ENCODE measurements at regions not wholly inside any gene's neighbourhood (a gene's known extent, or its start where the extent isn't known, plus 50 kb on each side); places are given as distances from the start of the nearest gene placed in this dataset.
A peak's percentile ranks its signal among the peaks of the same experiment; 100 is the strongest.

- no peaks in the 10 kb centered on the region for H3K27me3 ChIP-seq
- peak overlapping the region in 3 of 11 experiments; percentile 19 to 73 (median 72); a peak in 4 of 22 replicates for H3K27ac ChIP-seq
- H3K4me1 ChIP-seq: peaks cover 18 to 55% (median 43%) of the 10 kb centered on the region in 10 experiments
- no peaks in the 10 kb centered on the region for H3K9me3 ChIP-seq (replicated peaks in 1 of 11)
- no peaks in the 10 kb centered on the region for H4K20me1 ChIP-seq
- H3K9ac ChIP-seq: no peak overlapping the region
- H3K4me2 ChIP-seq: peak overlapping the region in 10 of 11 experiments; percentile 2 to 83 (median 70); a peak in 19 of 22 replicates
- TF ChIP-seq Cebpa-rat (IDR thresholded peaks at IDR 0.05): no peak
- H3K36me3 ChIP-seq: no peaks in the 10 kb centered on the region
- no peak overlapping the region for H3K4me3 ChIP-seq
Measured at GRCh38 chr3:102235679-102236078, 199.1 kb upstream of the ZPLD1 start.

- H3K9me3 ChIP-seq (replicated peaks in 1 of 11): no peaks in the 10 kb centered on the region
- peaks cover 16 to 52% (median 42%) of the 10 kb centered on the region in 10 experiments for H3K4me1 ChIP-seq
- H3K36me3 ChIP-seq: no peaks in the 10 kb centered on the region
- no peaks in the 10 kb centered on the region for H4K20me1 ChIP-seq
- H3K9ac ChIP-seq: no peak overlapping the region
- TF ChIP-seq Cebpa-rat (IDR thresholded peaks at IDR 0.05): no peak
- no peak overlapping the region for H3K4me3 ChIP-seq
- peak overlapping the region in 8 of 11 experiments; percentile 4 to 76 (median 36); a peak in 10 of 22 replicates for H3K4me2 ChIP-seq
- H3K27me3 ChIP-seq: no peaks in the 10 kb centered on the region
- H3K27ac ChIP-seq: no peak overlapping the region
Measured at GRCh38 chr3:102237181-102237580, 197.6 kb upstream of the ZPLD1 start.

GRCh38 chr3:102237838-102238237, 197.0 kb upstream of the ZPLD1 start:
- Histone ChIP-seq H3K27me3 (no peaks in the 10 kb centered on the region), H3K36me3 (no peaks in the 10 kb centered on the region), H4K20me1 (no peaks in the 10 kb centered on the region), H3K4me3 (no peak overlapping the region), H3K9me3 (replicated peaks in 1 of 11) (no peaks in the 10 kb centered on the region), H3K9ac (no peak overlapping the region), H3K4me1 (peaks cover 16 to 50% (median 39%) of the 10 kb centered on the region in 10 experiments), H3K4me2 (no peak overlapping the region), H3K27ac (no peak overlapping the region)
- TF ChIP-seq Cebpa-rat (IDR thresholded peaks at IDR 0.05): no peak

DNA sequence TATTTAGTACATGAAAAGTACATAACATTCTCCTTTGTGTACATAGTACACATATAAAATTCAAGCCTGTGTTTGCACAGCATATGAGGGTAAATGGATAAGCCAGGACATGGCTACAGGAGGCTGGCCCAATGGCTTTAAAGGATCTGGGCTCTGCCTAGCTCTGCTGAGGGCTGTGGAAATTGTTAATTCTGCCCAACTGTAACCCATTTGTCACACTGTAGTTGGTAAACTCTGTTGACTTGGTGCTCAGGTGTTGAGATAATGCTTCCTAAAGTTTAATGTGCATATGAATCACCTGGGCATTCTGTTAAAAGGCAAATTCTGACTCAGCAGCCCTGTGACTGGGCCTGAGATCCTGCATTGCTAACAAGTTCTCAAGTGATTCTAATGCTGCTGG, 196.5 kb upstream of the ZPLD1 start:
- Histone ChIP-seq H3K9me3 (replicated peaks in 1 of 11) (no peaks in the 10 kb centered on the region), H3K4me3 (no peak overlapping the region), H3K4me1 (peaks cover 16 to 45% (median 34%) of the 10 kb centered on the region in 10 experiments), H3K27ac (no peak overlapping the region), H3K27me3 (no peaks in the 10 kb centered on the region), H3K36me3 (no peaks in the 10 kb centered on the region), H3K9ac (no peak overlapping the region), H3K4me2 (no peak overlapping the region), H4K20me1 (no peaks in the 10 kb centered on the region)
- TF ChIP-seq Cebpa-rat (IDR thresholded peaks at IDR 0.05): no peak

DNA sequence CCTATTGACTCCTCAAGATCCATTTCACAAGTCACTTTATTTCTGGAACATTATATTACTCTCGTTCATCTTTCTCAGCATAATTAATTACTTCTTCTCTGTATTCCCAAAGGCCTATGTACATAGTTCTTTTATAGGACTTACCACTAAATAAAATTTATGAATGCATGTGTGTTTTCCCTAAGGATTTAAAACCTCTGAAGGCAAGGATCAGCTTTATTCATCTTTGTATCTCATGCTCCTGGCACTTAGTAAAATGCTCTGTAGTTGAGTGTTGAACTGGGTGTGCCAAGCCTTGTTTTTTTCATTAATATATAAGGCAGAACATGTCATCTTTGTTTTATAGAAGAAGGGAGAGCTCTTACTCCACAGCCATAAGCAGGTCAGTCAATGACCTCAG, 194.1 kb upstream of the ZPLD1 start:
- H3K9ac ChIP-seq: no peak overlapping the region
- no peak overlapping the region for H3K4me3 ChIP-seq
- H3K36me3 ChIP-seq: no peaks in the 10 kb centered on the region
- no peaks in the 10 kb centered on the region for H3K27me3 ChIP-seq
- no peak overlapping the region for H3K4me2 ChIP-seq
- H3K27ac ChIP-seq: no peak overlapping the region
- H4K20me1 ChIP-seq: no peaks in the 10 kb centered on the region
- no peaks in the 10 kb centered on the region for H3K9me3 ChIP-seq (replicated peaks in 1 of 11)
- TF ChIP-seq Cebpa-rat (IDR thresholded peaks at IDR 0.05): no peak
- peaks cover under 1 to 21% (median 10%) of the 10 kb centered on the region in 10 experiments; a peak in 17 of 20 replicates for H3K4me1 ChIP-seq

- Histone ChIP-seq H3K4me2 (no peak overlapping the region), H3K27ac (no peak overlapping the region), H3K9ac (no peak overlapping the region), H4K20me1 (no peaks in the 10 kb centered on the region), H3K9me3 (replicated peaks in 1 of 11) (no peaks in the 10 kb centered on the region), H3K36me3 (no peaks in the 10 kb centered on the region), H3K4me3 (no peak overlapping the region), H3K27me3 (no peaks in the 10 kb centered on the region), H3K4me1 (no peaks in the 10 kb centered on the region)
- no peak for TF ChIP-seq Cebpa-rat (IDR thresholded peaks at IDR 0.05)
Measured at GRCh38 chr3:102248981-102249705, 185.7 kb upstream of the ZPLD1 start.

GRCh38 chr3:102255736-102256135, 179.1 kb upstream of the ZPLD1 start:
- no peak overlapping the region for H3K4me3 ChIP-seq
- no peak overlapping the region for H3K9ac ChIP-seq
- H3K4me1 ChIP-seq: no peaks in the 10 kb centered on the region
- no peaks in the 10 kb centered on the region for H3K9me3 ChIP-seq (replicated peaks in 1 of 11)
- no peaks in the 10 kb centered on the region for H4K20me1 ChIP-seq
- no peaks in the 10 kb centered on the region for H3K27me3 ChIP-seq
- H3K4me2 ChIP-seq: no peak overlapping the region
- no peaks in the 10 kb centered on the region for H3K36me3 ChIP-seq
- H3K27ac ChIP-seq: no peak overlapping the region
- no peak for TF ChIP-seq Cebpa-rat (IDR thresholded peaks at IDR 0.05)

DNA sequence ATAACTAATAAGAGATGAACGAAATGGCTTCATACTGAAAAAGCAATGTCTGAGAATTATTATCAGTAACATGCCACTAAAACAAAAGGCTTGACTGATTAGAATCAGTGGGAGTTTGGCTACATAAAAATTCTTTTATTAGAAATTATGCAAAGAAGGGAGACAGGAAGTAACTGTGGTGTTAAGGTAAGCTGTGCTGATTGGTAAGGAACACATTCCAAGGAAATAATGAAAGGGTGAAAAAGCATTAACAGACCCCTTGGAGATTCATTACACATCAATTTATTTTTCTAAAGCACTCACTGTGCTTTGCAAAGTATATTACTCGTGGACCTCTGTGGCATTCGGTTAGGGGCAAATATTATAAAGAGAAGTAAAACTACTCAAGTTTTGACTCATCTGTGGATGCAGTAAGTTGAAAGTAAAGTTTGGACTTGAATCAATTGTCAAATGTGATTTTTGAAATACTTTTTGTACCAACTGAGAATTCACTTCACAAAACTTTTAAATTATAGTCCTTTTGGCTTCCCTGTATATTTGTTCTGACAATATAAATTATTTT, 176.1 kb upstream of the ZPLD1 start:
- H3K4me2 ChIP-seq: no peak overlapping the region
- no peak overlapping the region for H3K4me3 ChIP-seq
- H3K9ac ChIP-seq: no peak overlapping the region
- no peaks in the 10 kb centered on the region for H4K20me1 ChIP-seq
- H3K27ac ChIP-seq: no peak overlapping the region
- no peaks in the 10 kb centered on the region for H3K9me3 ChIP-seq (replicated peaks in 1 of 11)
- no peak for TF ChIP-seq Cebpa-rat (IDR thresholded peaks at IDR 0.05)
- no peaks in the 10 kb centered on the region for H3K4me1 ChIP-seq
- no peaks in the 10 kb centered on the region for H3K36me3 ChIP-seq
- no peaks in the 10 kb centered on the region for H3K27me3 ChIP-seq

DNA sequence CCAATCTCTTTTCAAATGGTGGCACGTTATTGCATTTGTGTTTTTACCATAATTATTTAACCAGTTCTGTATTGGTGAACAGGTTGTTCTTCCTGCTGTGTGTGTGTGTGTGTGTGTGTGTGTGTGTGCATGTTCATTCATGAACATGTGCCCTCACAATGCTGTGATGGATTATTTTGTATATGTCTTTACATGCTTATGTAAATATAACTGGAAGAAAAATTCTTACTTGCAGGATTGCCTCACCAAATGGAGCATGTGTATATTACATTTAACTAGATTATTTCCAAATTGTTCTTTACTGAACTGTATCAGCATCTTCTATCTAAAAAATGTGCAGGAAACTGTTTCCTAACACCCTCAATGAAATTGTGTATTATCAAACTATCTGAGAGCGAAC, 175.2 kb upstream of the ZPLD1 start:
- Histone ChIP-seq H3K4me2 (no peak overlapping the region), H3K27ac (no peak overlapping the region), H3K27me3 (no peaks in the 10 kb centered on the region), H4K20me1 (no peaks in the 10 kb centered on the region), H3K9ac (no peak overlapping the region), H3K36me3 (no peaks in the 10 kb centered on the region), H3K9me3 (replicated peaks in 1 of 11) (no peaks in the 10 kb centered on the region), H3K4me1 (no peaks in the 10 kb centered on the region), H3K4me3 (no peak overlapping the region)
- no peak for TF ChIP-seq Cebpa-rat (IDR thresholded peaks at IDR 0.05)

DNA sequence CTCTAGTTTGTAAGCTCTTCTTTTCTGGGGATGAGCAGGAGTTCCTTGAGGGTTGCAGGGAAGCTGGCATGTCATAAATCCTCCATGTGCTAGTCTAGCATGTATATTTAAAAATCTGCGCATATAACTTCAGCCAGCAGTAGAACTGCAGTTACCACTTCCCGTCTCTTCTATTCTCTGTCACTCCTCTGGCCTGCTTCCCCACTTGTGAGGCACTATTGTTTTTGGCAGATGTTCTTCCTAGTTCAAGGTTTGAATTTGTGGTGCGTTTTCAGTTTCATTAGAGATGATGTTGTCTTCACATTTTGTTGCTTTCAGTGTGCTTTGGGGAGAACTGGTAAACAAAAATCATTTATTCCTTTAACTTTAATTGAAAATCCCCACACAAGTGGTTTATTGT, 169.1 kb upstream of the ZPLD1 start:
- Histone ChIP-seq H3K36me3 (no peaks in the 10 kb centered on the region), H3K4me1 (no peaks in the 10 kb centered on the region), H3K9ac (no peak overlapping the region), H3K4me2 (no peak overlapping the region), H4K20me1 (no peaks in the 10 kb centered on the region), H3K4me3 (no peak overlapping the region), H3K27ac (no peak overlapping the region), H3K9me3 (replicated peaks in 1 of 11) (no peaks in the 10 kb centered on the region), H3K27me3 (no peaks in the 10 kb centered on the region)
- TF ChIP-seq Cebpa-rat (IDR thresholded peaks at IDR 0.05): no peak

All from BLaER1 treated with 17β-estradiol and CSF1 and Interleukin-3, amounts not matched to agents 10 nM and 100 nM (cell line).